CD8-positive, alpha-beta memory T cell (primary cell): ENCODE measurements at regions not wholly inside any gene's neighbourhood (a gene's known extent, or its start where the extent isn't known, plus 50 kb on each side); places are given as distances from the start of the nearest gene placed in this dataset.
"Not testable (repeated sequence)": the region's sequence is repeated elsewhere in the genome, so short reads cannot be mapped to it uniquely, and the experiment has no call there.

Experiments
- CTCF ChIA-PET: fragments of 350-600 bp; sonication (Branson Sonifier 250); formaldehyde crosslinking; loops from one replicate; lab custom pipeline; 2021; ENCODE audit warnings: antibody characterized with exemption; lab: Charles Lee
- POLR2A ChIA-PET: fragments of 350-600 bp; sonication (Branson Sonifier 250); formaldehyde crosslinking; loops from one replicate; lab custom pipeline; 2021; ENCODE audit warnings: antibody characterized with exemption; lab: Charles Lee
- DNase-seq, 5 donors: peaks; one replicate each; pipeline versions ENCODE4 v3.0.0 to v3.0.0-alpha.2; 2020 to 2022; ENCODE audit warnings: mixed read lengths in 1 of 5
- H3K27ac ChIP-seq: one replicate; pipeline ENCODE4 v1.7.0; 2013; ENCODE audit warnings: low read depth, mild to moderate bottlenecking, low read length, moderate library complexity
- H3K27me3 ChIP-seq: 2 replicates; pipeline ENCODE4 v1.7.0; 2013; ENCODE audit warnings: low read length, mild to moderate bottlenecking; ENCODE audit not compliant: insufficient read depth, poor library complexity, severe bottlenecking
- H3K36me3 ChIP-seq: 2 replicates; pipeline ENCODE4 v1.7.0; 2013; ENCODE audit warnings: mild to moderate bottlenecking, low read length, moderate library complexity; ENCODE audit not compliant: insufficient read depth
- H3K4me1 ChIP-seq: 2 replicates; pipeline ENCODE4 v1.7.0; 2013; ENCODE audit warnings: mild to moderate bottlenecking, low read length, moderate library complexity; ENCODE audit not compliant: insufficient read depth
- H3K4me3 ChIP-seq: 2 replicates; pipeline ENCODE4 v1.7.0; 2013; ENCODE audit warnings: mild to moderate bottlenecking, low read length
- H3K9me3 ChIP-seq: 2 replicates; pipeline ENCODE4 v1.7.0; 2013; ENCODE audit warnings: mild to moderate bottlenecking, low read length
- H3K27ac Mint-ChIP-seq, 8 donors: one replicate each; pipeline ENCODE4 v1.8.0; 2020 to 2021; ENCODE audit warnings: mixed read lengths in 8 of 8, mild to moderate bottlenecking in 6 of 8, inconsistent platforms in 3 of 8, moderate library complexity in 3 of 8
- H3K27me3 Mint-ChIP-seq, 2 donors: one replicate each; pipeline ENCODE4 v1.8.0; 2020 to 2021; ENCODE audit warnings: mixed read lengths in 2 of 2, mild to moderate bottlenecking in 1 of 2, moderate library complexity in 1 of 2
- H3K36me3 Mint-ChIP-seq, 3 donors: one replicate each; pipeline ENCODE4 v1.8.0; 2020 to 2021; ENCODE audit warnings: mixed read lengths in 3 of 3, inconsistent platforms in 1 of 3, mild to moderate bottlenecking in 1 of 3
- H3K4me1 Mint-ChIP-seq, 3 donors: one replicate each; pipeline ENCODE4 v1.8.0; 2020 to 2021; ENCODE audit warnings: mixed read lengths in 3 of 3, inconsistent platforms in 1 of 3, mild to moderate bottlenecking in 1 of 3
- H3K4me3 Mint-ChIP-seq, 7 donors: one replicate each; pipeline ENCODE4 v1.8.0; 2020 to 2021; ENCODE audit warnings: mixed read lengths in 7 of 7, mild to moderate bottlenecking in 6 of 7, moderate library complexity in 4 of 7, inconsistent platforms in 2 of 7
- H3K9me3 Mint-ChIP-seq, 5 donors: one replicate each; pipeline ENCODE4 v1.8.0; 2020 to 2022; ENCODE audit warnings: mixed read lengths in 5 of 5, mild to moderate bottlenecking in 3 of 5, moderate library complexity in 2 of 5, inconsistent platforms in 1 of 5

DNA sequence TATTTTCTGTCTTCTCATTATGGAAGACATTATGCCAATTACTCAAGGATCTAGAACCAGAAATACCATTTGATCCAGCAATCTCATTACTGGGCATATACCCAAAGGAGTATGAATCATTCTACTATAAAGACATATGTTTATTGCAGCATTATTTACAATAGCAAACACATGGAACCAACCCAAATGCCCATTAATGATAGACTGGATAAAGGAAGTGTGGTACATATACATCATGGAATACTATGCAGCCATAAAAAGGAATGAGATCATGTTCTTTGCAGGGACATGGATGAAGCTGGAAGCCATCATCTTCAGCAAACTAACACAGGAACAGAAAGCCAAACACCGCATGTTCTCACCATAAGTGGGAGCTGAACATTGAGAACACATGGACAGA is 161.8 kb upstream of the DAAM1 start:
- H3K36me3 ChIP-seq, H3K27ac Mint-ChIP-seq, H3K4me3 ChIP-seq, POLR2A ChIA-PET, DNase-seq, H3K4me1 Mint-ChIP-seq, H3K4me3 Mint-ChIP-seq, CTCF ChIA-PET, H3K4me1 ChIP-seq, H3K36me3 Mint-ChIP-seq, H3K9me3 ChIP-seq, H3K27me3 ChIP-seq, H3K9me3 Mint-ChIP-seq, H3K27ac ChIP-seq: not testable (repeated sequence)
- peaks cover 5 to 15% of the 10 kb centered on the region in 2 donors for H3K27me3 Mint-ChIP-seq

- H3K4me3 ChIP-seq = no peak overlapping the region
- DNase-seq = no peak
- Mint-ChIP-seq H3K27ac (no peak overlapping the region), H3K36me3 (no peaks in the 10 kb centered on the region), H3K27me3 (peaks cover 5 to 15% of the 10 kb centered on the region in 2 donors), H3K4me1 (peaks cover 0 to 6% (median 4%) of the 10 kb centered on the region in 3 donors), H3K4me3 (no peak overlapping the region), H3K9me3 (peaks cover 0 to 3% (median 0%) of the 10 kb centered on the region in 5 donors)
- no peak overlapping the region for H3K27ac ChIP-seq
- no peaks in the 10 kb centered on the region for H3K4me1 ChIP-seq
- CTCF ChIA-PET = no interaction called here
- H3K27me3 ChIP-seq = no peaks in the 10 kb centered on the region
- H3K36me3 ChIP-seq = no peaks in the 10 kb centered on the region
- H3K9me3 ChIP-seq = no peaks in the 10 kb centered on the region
- POLR2A ChIA-PET = no interaction called here
Observed at GRCh38 chr14:59028476-59029202, 159.8 kb upstream of the DAAM1 start.

DNA sequence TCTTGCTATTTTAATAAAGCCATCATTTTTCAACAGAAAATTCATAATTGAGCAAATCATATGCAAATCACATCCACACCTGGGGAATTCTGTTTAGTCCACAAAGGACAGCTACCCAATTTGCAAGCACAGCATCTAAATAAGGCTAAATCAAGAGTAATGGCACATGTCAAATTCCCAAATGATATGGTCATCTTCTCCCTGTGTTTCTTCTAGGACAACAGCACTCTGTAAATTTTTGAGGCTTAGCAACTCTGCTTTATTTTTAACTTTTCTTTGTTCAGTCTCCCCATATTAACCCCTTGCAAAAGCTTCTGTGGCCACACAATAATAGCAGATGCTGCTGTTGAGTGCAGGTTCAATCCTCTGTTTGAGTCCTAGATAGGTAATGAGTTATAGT is 155.6 kb upstream of the DAAM1 start:
- peaks cover 0 to 2% of the 10 kb centered on the region in 2 donors for H3K27me3 Mint-ChIP-seq
- no peaks in the 10 kb centered on the region for H3K4me1 ChIP-seq
- no peak overlapping the region for H3K27ac Mint-ChIP-seq
- peaks cover 0 to 6% (median 4%) of the 10 kb centered on the region in 3 donors for H3K4me1 Mint-ChIP-seq
- H3K4me3 Mint-ChIP-seq = no peak overlapping the region
- ChIA-PET CTCF (no interaction called here), POLR2A (no interaction called here)
- no peaks in the 10 kb centered on the region for H3K27me3 ChIP-seq
- peaks cover 0 to 2% (median 0%) of the 10 kb centered on the region in 5 donors for H3K9me3 Mint-ChIP-seq
- no peaks in the 10 kb centered on the region for H3K36me3 ChIP-seq
- no peaks in the 10 kb centered on the region for H3K9me3 ChIP-seq
- no peaks in the 10 kb centered on the region for H3K36me3 Mint-ChIP-seq
- H3K27ac ChIP-seq = no peak overlapping the region
- no peak overlapping the region for H3K4me3 ChIP-seq
- DNase-seq = no peak

GRCh38 chr14:59036134-59036533 is 152.3 kb upstream of the DAAM1 start:
- H3K4me1 ChIP-seq = no peaks in the 10 kb centered on the region

GRCh38 chr14:59037086-59037485 is 151.4 kb upstream of the DAAM1 start:
- no peaks in the 10 kb centered on the region for H3K36me3 ChIP-seq
- no peaks in the 10 kb centered on the region for H3K9me3 ChIP-seq
- Mint-ChIP-seq H3K27me3 (peaks cover 0 to 2% of the 10 kb centered on the region in 2 donors), H3K27ac (no peak overlapping the region), H3K9me3 (peaks cover 0 to 6% (median 0%) of the 10 kb centered on the region in 5 donors), H3K4me3 (no peak overlapping the region), H3K4me1 (no peaks in the 10 kb centered on the region), H3K36me3 (no peaks in the 10 kb centered on the region)
- no peak for DNase-seq
- CTCF ChIA-PET = no interaction called here
- H3K4me1 ChIP-seq = no peaks in the 10 kb centered on the region
- POLR2A ChIA-PET = no interaction called here
- no peaks in the 10 kb centered on the region for H3K27me3 ChIP-seq
- H3K27ac ChIP-seq = no peak overlapping the region
- no peak overlapping the region for H3K4me3 ChIP-seq

More at GRCh38 chr14:59036134-59036533, 152.3 kb upstream of the DAAM1 start:
- H3K9me3 Mint-ChIP-seq = peaks cover 0 to 6% (median 0%) of the 10 kb centered on the region in 5 donors
- no peak overlapping the region for H3K27ac Mint-ChIP-seq
- POLR2A ChIA-PET = no interaction called here
- Histone ChIP-seq H3K9me3 (no peaks in the 10 kb centered on the region), H3K36me3 (no peaks in the 10 kb centered on the region), H3K4me3 (no peak overlapping the region), H3K27ac (no peak overlapping the region), H3K27me3 (no peaks in the 10 kb centered on the region)
- no peaks in the 10 kb centered on the region for H3K4me1 Mint-ChIP-seq
- no peak for DNase-seq
- no peaks in the 10 kb centered on the region for H3K36me3 Mint-ChIP-seq
- H3K4me3 Mint-ChIP-seq = no peak overlapping the region
- CTCF ChIA-PET = no interaction called here
- peaks cover 0 to 2% of the 10 kb centered on the region in 2 donors for H3K27me3 Mint-ChIP-seq

- Mint-ChIP-seq H3K27me3 (peaks cover 0 to 2% of the 10 kb centered on the region in 2 donors), H3K27ac (no peak overlapping the region), H3K36me3 (no peaks in the 10 kb centered on the region), H3K9me3 (peaks cover 0 to 6% (median 0%) of the 10 kb centered on the region in 5 donors), H3K4me3 (no peak overlapping the region), H3K4me1 (no peaks in the 10 kb centered on the region)
- no peak overlapping the region for H3K27ac ChIP-seq
- H3K36me3 ChIP-seq = no peaks in the 10 kb centered on the region
- no peak overlapping the region for H3K4me3 ChIP-seq
- H3K27me3 ChIP-seq = no peaks in the 10 kb centered on the region
- H3K4me1 ChIP-seq = no peaks in the 10 kb centered on the region
- POLR2A ChIA-PET = no interaction called here
- H3K9me3 ChIP-seq = no peaks in the 10 kb centered on the region
- CTCF ChIA-PET = no interaction called here
- DNase-seq = no peak
Observed at GRCh38 chr14:59037620-59038019, 150.8 kb upstream of the DAAM1 start.

GRCh38 chr14:59038746-59039145 is 149.7 kb upstream of the DAAM1 start:
- no peaks in the 10 kb centered on the region for H3K36me3 Mint-ChIP-seq
- no peak overlapping the region for H3K4me3 Mint-ChIP-seq
- peaks cover 0 to 6% (median under 1%) of the 10 kb centered on the region in 5 donors for H3K9me3 Mint-ChIP-seq
- no peak for DNase-seq
- Histone ChIP-seq H3K27me3 (no peaks in the 10 kb centered on the region), H3K9me3 (no peaks in the 10 kb centered on the region), H3K27ac (no peak overlapping the region), H3K4me3 (no peak overlapping the region), H3K4me1 (no peaks in the 10 kb centered on the region), H3K36me3 (no peaks in the 10 kb centered on the region)
- ChIA-PET CTCF (no interaction called here), POLR2A (no interaction called here)
- H3K27me3 Mint-ChIP-seq = peaks cover 0 to 2% of the 10 kb centered on the region in 2 donors
- H3K4me1 Mint-ChIP-seq = no peaks in the 10 kb centered on the region
- no peak overlapping the region for H3K27ac Mint-ChIP-seq

- Histone ChIP-seq H3K36me3 (no peaks in the 10 kb centered on the region), H3K9me3 (no peaks in the 10 kb centered on the region), H3K27ac (no peak overlapping the region), H3K4me1 (no peaks in the 10 kb centered on the region), H3K4me3 (no peak overlapping the region), H3K27me3 (no peaks in the 10 kb centered on the region)
- POLR2A ChIA-PET = no interaction called here
- no peaks in the 10 kb centered on the region for H3K36me3 Mint-ChIP-seq
- no peak for DNase-seq
- H3K27me3 Mint-ChIP-seq = peaks cover 0 to 2% of the 10 kb centered on the region in 2 donors
- peaks cover 0 to 9% (median 4%) of the 10 kb centered on the region in 5 donors for H3K9me3 Mint-ChIP-seq
- H3K4me1 Mint-ChIP-seq = no peaks in the 10 kb centered on the region
- CTCF ChIA-PET = no interaction called here
- no peak overlapping the region for H3K27ac Mint-ChIP-seq
- H3K4me3 Mint-ChIP-seq = no peak overlapping the region
Observed at GRCh38 chr14:59041308-59041707, 147.2 kb upstream of the DAAM1 start.
